AG20443 (cell line): ENCODE measurements at regions not wholly inside any gene's neighbourhood (a gene's known extent, or its start where the extent isn't known, plus 50 kb on each side); places are given as distances from the start of the nearest gene placed in this dataset.
"Not testable (repeated sequence)": the region's sequence is repeated elsewhere in the genome, so short reads cannot be mapped to it uniquely, and the experiment has no call there.

Experiments used
- DNase-seq: peaks from one replicate; pipeline ENCODE4 v3.0.0; 2012; ENCODE audit warnings: low spot score, mixed read lengths

- no peak for DNase-seq
Observed at GRCh38 chr17:53490447-53490968, 332.2 kb upstream of the KIF2B start.

- DNase-seq = no peak
Observed at GRCh38 chr17:53483704-53484103, 339.0 kb upstream of the KIF2B start.

- DNase-seq = no peak
Observed at GRCh38 chr17:53475002-53475401, 347.7 kb upstream of the KIF2B start.

GRCh38 chr17:53472586-53472985, 350.1 kb upstream of the KIF2B start:
- no peak for DNase-seq

- no peak for DNase-seq
Observed at GRCh38 chr17:53471514-53471913, 351.2 kb upstream of the KIF2B start.

GRCh38 chr17:53470626-53471025, 352.1 kb upstream of the KIF2B start:
- no peak for DNase-seq

GRCh38 chr17:53466733-53467132, 356.0 kb upstream of the KIF2B start:
- no peak for DNase-seq

GRCh38 chr17:53464396-53464795, 358.3 kb upstream of the KIF2B start:
- not testable (repeated sequence) for DNase-seq

- no peak for DNase-seq
Observed at GRCh38 chr17:53463363-53463762, 359.4 kb upstream of the KIF2B start.

GRCh38 chr17:53462393-53462811, 360.3 kb upstream of the KIF2B start:
- DNase-seq = no peak

GRCh38 chr17:53455943-53456342, 366.8 kb upstream of the KIF2B start:
- DNase-seq = not testable (repeated sequence)

GRCh38 chr17:53454337-53454736, 368.4 kb upstream of the KIF2B start:
- no peak for DNase-seq

- no peak for DNase-seq
Observed at GRCh38 chr17:53449324-53449723, 373.4 kb upstream of the KIF2B start.

- no peak for DNase-seq
Observed at GRCh38 chr17:53428913-53429312, 393.8 kb upstream of the KIF2B start.

- no peak for DNase-seq
Observed at GRCh38 chr17:53426505-53426904, 396.2 kb upstream of the KIF2B start.

GRCh38 chr17:53420035-53420641, 402.6 kb upstream of the KIF2B start:
- no peak for DNase-seq

- no peak for DNase-seq
Observed at GRCh38 chr17:53409588-53409987, 413.1 kb upstream of the KIF2B start.

GRCh38 chr17:53406907-53407306, 415.8 kb upstream of the KIF2B start:
- DNase-seq = no peak

GRCh38 chr17:53391197-53391596, 431.5 kb upstream of the KIF2B start:
- no peak for DNase-seq

- DNase-seq = no peak
Observed at GRCh38 chr17:53390575-53390974, 432.2 kb upstream of the KIF2B start.

- DNase-seq = no peak
Observed at GRCh38 chr17:53387745-53388144, 435.0 kb upstream of the KIF2B start.

GRCh38 chr17:53353919-53354351, 468.8 kb upstream of the KIF2B start:
- no peak for DNase-seq

GRCh38 chr17:53344778-53345177, 477.9 kb upstream of the KIF2B start:
- DNase-seq = no peak

GRCh38 chr17:53336281-53336680, 486.4 kb upstream of the KIF2B start:
- no peak for DNase-seq
